HCT116 (cell line): ENCODE measurements at regions not wholly inside any gene's neighbourhood (a gene's known extent, or its start where the extent isn't known, plus 50 kb on each side); places are given as distances from the start of the nearest gene placed in this dataset.

Experiments
- ATAC-seq: fragments of 200-7000 bp; cut with Tn5 transposase; 2 replicates; pipeline ENCODE4 v1.9.1; 2020; ENCODE audit warnings: mild to moderate bottlenecking, moderate library complexity
- BruUV-seq: library from RNA; stranded (reverse); fragments of 400-500 nt; replicated peaks from 2 replicates; lab custom pipeline; 2021; lab: Mats Ljungman, UMichigan
- CTCF ChIA-PET: fragments of 300-600 bp; sonication (Branson Sonifier 250); formaldehyde crosslinking; loops from one replicate; lab custom pipeline; 2021; ENCODE audit warnings: antibody characterized with exemption; lab: Charles Lee
- POLR2A ChIA-PET: fragments of 300-600, 350-600 bp; sonication (Branson Sonifier 250); formaldehyde crosslinking; loops from one replicate; lab custom pipeline; 2021; ENCODE audit warnings: antibody characterized with exemption; lab: Charles Lee
- RAD21 ChIA-PET, 2 experiments: fragments of 300-600 bp; sonication (Branson Sonifier 250); formaldehyde crosslinking; loops; one replicate each; lab custom pipeline; 2023; ENCODE audit warnings: low total read pairs in 2 of 2; ENCODE audit not compliant: uncharacterized antibody in 2 of 2, unreplicated experiment in 2 of 2, low non-redundant PET in 1 of 2; lab: Charles Lee
- DNase-seq: peaks from one replicate; pipeline ENCODE4 v3.0.0-alpha.2; 2010; ENCODE audit warnings: low read depth, low spot score
- H2AFZ ChIP-seq: fragments of 200-600 bp; shearing (Covaris generic), sonication (generic); 2 replicates; pipeline ENCODE4 v1.6.1; 2017; ENCODE audit warnings: low read depth, mixed run types, mixed read lengths, antibody characterized with exemption, low read length; ENCODE audit not compliant: poor library complexity, severe bottlenecking
- H3K27ac ChIP-seq: 2 replicates; pipeline ENCODE4 v1.5.1; 2012; ENCODE audit warnings: low read depth, low read length
- H3K27me3 ChIP-seq: fragments of 200-600 bp; sonication (generic); 2 replicates; pipeline ENCODE4 v1.6.1; 2016; ENCODE audit warnings: mixed run types, low read length, mixed read lengths; ENCODE audit not compliant: insufficient read depth
- H3K36me3 ChIP-seq, 2 experiments: fragments of 200-500 bp in 1 of 2; fragments of 200-600 bp in 1 of 2; sonication (Bioruptor generic) in 1 of 2; sonication (generic) in 1 of 2; 2 replicates each; pipeline versions ENCODE4 v1.5.1 to v1.6.1; 2014 to 2016; ENCODE audit warnings: low read length in 2 of 2, inconsistent platforms in 1 of 2, mixed read lengths in 1 of 2, mixed run types in 1 of 2; ENCODE audit not compliant: insufficient read depth in 2 of 2, control insufficient read depth in 1 of 2
- H3K4me1 ChIP-seq, 2 experiments: fragments of 200-600 bp in 1 of 2; sonication (generic) in 1 of 2; 2 replicates each; pipeline versions ENCODE4 v1.5.1 to v1.6.1; 2012 to 2017; ENCODE audit warnings: low read length in 2 of 2, inconsistent platforms in 1 of 2, mild to moderate bottlenecking in 1 of 2, mixed read lengths in 1 of 2, mixed run types in 1 of 2, moderate library complexity in 1 of 2; ENCODE audit not compliant: insufficient read depth in 2 of 2, control insufficient read depth in 1 of 2
- H3K4me2 ChIP-seq: fragments of 200-600 bp; sonication (generic); 2 replicates; pipeline ENCODE4 v1.6.1; 2017; ENCODE audit warnings: mixed run types, low read length, mixed read lengths
- H3K4me3 ChIP-seq, 2 experiments: fragments of 200-600 bp in 1 of 2; sonication (generic) in 1 of 2; replicated peaks in 1 of 2; 2 replicates each; pipeline ENCODE4 v1.5.1; 2011 to 2016; ENCODE audit warnings: low read length in 2 of 2, control low read depth in 1 of 2, low read depth in 1 of 2, mild to moderate bottlenecking in 1 of 2, mixed read lengths in 1 of 2, mixed run types in 1 of 2
- H3K79me2 ChIP-seq: fragments of 200-600 bp; sonication (generic); 2 replicates; pipeline ENCODE4 v1.6.1; 2017; ENCODE audit warnings: mild to moderate bottlenecking, mixed run types, low read length, moderate library complexity, mixed read lengths; ENCODE audit not compliant: insufficient read depth
- H3K9ac ChIP-seq: fragments of 200-600 bp; sonication (generic); 2 replicates; pipeline ENCODE4 v1.6.1; 2016; ENCODE audit warnings: low read length, mixed read lengths
- H3K9me2 ChIP-seq: fragments of 200-600 bp; sonication (generic), shearing (Covaris generic); 2 replicates; pipeline ENCODE4 v1.6.1; 2017; ENCODE audit warnings: mixed run types, mild to moderate bottlenecking, moderate library complexity; ENCODE audit not compliant: insufficient read depth
- H3K9me3 ChIP-seq, 2 experiments: fragments of 200-500 bp in 1 of 2; fragments of 200-600 bp in 1 of 2; sonication (Bioruptor generic) in 1 of 2; sonication (generic) in 1 of 2; 2 replicates each; pipeline ENCODE4 v1.6.1; 2014 to 2017; ENCODE audit warnings: low read length in 2 of 2, mixed read lengths in 2 of 2, inconsistent platforms in 1 of 2, low read depth in 1 of 2, mild to moderate bottlenecking in 1 of 2, mixed run types in 1 of 2, moderate library complexity in 1 of 2; ENCODE audit not compliant: control insufficient read depth in 1 of 2, insufficient read depth in 1 of 2
- H4K20me1 ChIP-seq: fragments of 200-600 bp; sonication (generic), shearing (Covaris generic); 2 replicates; pipeline ENCODE4 v1.6.1; 2017; ENCODE audit warnings: mixed run types, mild to moderate bottlenecking, moderate library complexity; ENCODE audit not compliant: insufficient read depth
- CBX3 ChIP-seq: IDR thresholded peaks from 2 replicates; pipeline ENCODE4 v1.6.1; 2012; ENCODE audit warnings: low read depth
- EZH2 ChIP-seq: fragments of 200-600 bp; sonication (generic); IDR thresholded peaks from 2 replicates; pipeline ENCODE4 v1.6.1; 2017; ENCODE audit warnings: antibody characterized with exemption, mixed run types
- TCF7L2 ChIP-seq: IDR thresholded peaks from 2 replicates; pipeline ENCODE4 v1.7.0; 2011; ENCODE audit warnings: borderline replicate concordance, inconsistent platforms; ENCODE audit not compliant: insufficient read depth, insufficient read length; ENCODE audit errors: extremely low read depth
- ZFX ChIP-seq: fragments of 450-650 bp; IDR thresholded peaks from 2 replicates; pipeline ENCODE4 v1.6.1; 2017
- ZNF274 ChIP-seq: fragments of 200-500 bp; sonication (Bioruptor generic); IDR thresholded peaks from 2 replicates; pipeline ENCODE4 v1.6.1; 2014; ENCODE audit warnings: mild to moderate bottlenecking, low read depth, low read length, inconsistent platforms
- intact Hi-C: fragments of 100-400 bp; cut with micrococcal nuclease; formaldehyde crosslinking; loops from 2 replicates; pipeline ENCODE4 v1.10.0; 2022
- TF ChIP-seq, protein P1 (sequence below): IDR thresholded peaks from 2 replicates; pipeline ENCODE4 v1.6.1; 2012; ENCODE audit warnings: low read depth
- TF ChIP-seq, protein P2 (sequence below), 3 experiments: fragments of 200-600 bp in 1 of 3; sonication (generic) in 1 of 3; IDR thresholded peaks in 2 of 3; conservative IDR thresholded peaks in 1 of 3; 2 replicates each; pipeline ENCODE4 v1.5.1; 2012 to 2017; ENCODE audit warnings: low read depth in 2 of 3, low read length in 2 of 3, antibody characterized with exemption in 1 of 3, borderline replicate concordance in 1 of 3, control low read depth in 1 of 3, mild to moderate bottlenecking in 1 of 3, mixed read lengths in 1 of 3, mixed run types in 1 of 3, moderate library complexity in 1 of 3; ENCODE audit not compliant: insufficient read depth in 1 of 3

DNA sequence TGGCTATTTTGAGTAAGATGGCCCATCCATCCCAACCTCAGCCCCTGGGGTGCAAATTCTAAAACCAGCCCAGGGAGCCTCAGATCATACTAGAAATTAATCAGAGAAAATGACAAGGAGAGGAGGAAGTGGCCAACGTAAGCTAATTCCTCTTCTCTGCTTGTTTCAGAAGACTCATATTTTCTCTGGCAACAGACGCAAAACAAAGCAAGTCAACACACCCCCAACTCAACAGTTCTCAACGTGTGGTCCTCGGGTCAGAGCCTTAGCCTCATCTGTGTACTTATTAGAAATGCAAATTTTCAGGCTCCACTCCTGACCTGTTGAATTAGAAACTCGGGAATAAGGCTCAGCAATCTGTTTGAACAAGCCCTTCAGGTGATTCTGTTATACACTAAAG is 413.9 kb upstream of the AUTS2 start:
- Histone ChIP-seq H3K9me3 (peaks cover 5 to 14% of the 10 kb centered on the region in 2 experiments; a peak in 2 of 4 replicates), H3K4me3 (no peak overlapping the region), H2AFZ (no peak overlapping the region), H3K79me2 (no peaks in the 10 kb centered on the region), H3K9ac (no peak overlapping the region), H3K4me1 (no peaks in the 10 kb centered on the region), H3K4me2 (no peak overlapping the region), H3K27ac (no peak overlapping the region), H3K27me3 (no peaks in the 10 kb centered on the region), H3K36me3 (no peaks in the 10 kb centered on the region), H4K20me1 (no peaks in the 10 kb centered on the region), H3K9me2 (no peaks in the 10 kb centered on the region)
- ChIA-PET POLR2A (no interaction called here), CTCF (no interaction called here), RAD21 (no interaction called here)
- no peak for ATAC-seq
- TF ChIP-seq ZFX: no peak
- no peak for TF ChIP-seq CBX3
- no peak for TF ChIP-seq TCF7L2
- TF ChIP-seq, protein P1, sequence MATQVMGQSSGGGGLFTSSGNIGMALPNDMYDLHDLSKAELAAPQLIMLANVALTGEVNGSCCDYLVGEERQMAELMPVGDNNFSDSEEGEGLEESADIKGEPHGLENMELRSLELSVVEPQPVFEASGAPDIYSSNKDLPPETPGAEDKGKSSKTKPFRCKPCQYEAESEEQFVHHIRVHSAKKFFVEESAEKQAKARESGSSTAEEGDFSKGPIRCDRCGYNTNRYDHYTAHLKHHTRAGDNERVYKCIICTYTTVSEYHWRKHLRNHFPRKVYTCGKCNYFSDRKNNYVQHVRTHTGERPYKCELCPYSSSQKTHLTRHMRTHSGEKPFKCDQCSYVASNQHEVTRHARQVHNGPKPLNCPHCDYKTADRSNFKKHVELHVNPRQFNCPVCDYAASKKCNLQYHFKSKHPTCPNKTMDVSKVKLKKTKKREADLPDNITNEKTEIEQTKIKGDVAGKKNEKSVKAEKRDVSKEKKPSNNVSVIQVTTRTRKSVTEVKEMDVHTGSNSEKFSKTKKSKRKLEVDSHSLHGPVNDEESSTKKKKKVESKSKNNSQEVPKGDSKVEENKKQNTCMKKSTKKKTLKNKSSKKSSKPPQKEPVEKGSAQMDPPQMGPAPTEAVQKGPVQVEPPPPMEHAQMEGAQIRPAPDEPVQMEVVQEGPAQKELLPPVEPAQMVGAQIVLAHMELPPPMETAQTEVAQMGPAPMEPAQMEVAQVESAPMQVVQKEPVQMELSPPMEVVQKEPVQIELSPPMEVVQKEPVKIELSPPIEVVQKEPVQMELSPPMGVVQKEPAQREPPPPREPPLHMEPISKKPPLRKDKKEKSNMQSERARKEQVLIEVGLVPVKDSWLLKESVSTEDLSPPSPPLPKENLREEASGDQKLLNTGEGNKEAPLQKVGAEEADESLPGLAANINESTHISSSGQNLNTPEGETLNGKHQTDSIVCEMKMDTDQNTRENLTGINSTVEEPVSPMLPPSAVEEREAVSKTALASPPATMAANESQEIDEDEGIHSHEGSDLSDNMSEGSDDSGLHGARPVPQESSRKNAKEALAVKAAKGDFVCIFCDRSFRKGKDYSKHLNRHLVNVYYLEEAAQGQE: no peak
- TF ChIP-seq EZH2: no peak
- TF ChIP-seq, protein P2, sequence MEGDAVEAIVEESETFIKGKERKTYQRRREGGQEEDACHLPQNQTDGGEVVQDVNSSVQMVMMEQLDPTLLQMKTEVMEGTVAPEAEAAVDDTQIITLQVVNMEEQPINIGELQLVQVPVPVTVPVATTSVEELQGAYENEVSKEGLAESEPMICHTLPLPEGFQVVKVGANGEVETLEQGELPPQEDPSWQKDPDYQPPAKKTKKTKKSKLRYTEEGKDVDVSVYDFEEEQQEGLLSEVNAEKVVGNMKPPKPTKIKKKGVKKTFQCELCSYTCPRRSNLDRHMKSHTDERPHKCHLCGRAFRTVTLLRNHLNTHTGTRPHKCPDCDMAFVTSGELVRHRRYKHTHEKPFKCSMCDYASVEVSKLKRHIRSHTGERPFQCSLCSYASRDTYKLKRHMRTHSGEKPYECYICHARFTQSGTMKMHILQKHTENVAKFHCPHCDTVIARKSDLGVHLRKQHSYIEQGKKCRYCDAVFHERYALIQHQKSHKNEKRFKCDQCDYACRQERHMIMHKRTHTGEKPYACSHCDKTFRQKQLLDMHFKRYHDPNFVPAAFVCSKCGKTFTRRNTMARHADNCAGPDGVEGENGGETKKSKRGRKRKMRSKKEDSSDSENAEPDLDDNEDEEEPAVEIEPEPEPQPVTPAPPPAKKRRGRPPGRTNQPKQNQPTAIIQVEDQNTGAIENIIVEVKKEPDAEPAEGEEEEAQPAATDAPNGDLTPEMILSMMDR (IDR thresholded peaks at IDR 0.05 in 2 of 3, conservative IDR thresholded peaks at IDR 0.05 in 1 of 3; ENCODE audit: borderline replicate concordance in 1 of 3, insufficient read depth in 1 of 3, low read depth in 2 of 3, low read length in 2 of 3): no peak
- TF ChIP-seq ZNF274: no peak
- BruUV-seq: no TSS peak
- intact Hi-C loops: no loop called here
- DNase-seq: no peak
